HS-27A (cell line): ENCODE measurements at regions not wholly inside any gene's neighbourhood (a gene's known extent, or its start where the extent isn't known, plus 50 kb on each side); places are given as distances from the start of the nearest gene placed in this dataset.
"Not testable (repeated sequence)": the region's sequence is repeated elsewhere in the genome, so short reads cannot be mapped to it uniquely, and the experiment has no call there.

Experiments used
- DNase-seq: peaks from one replicate; pipeline ENCODE4 v3.0.0-alpha.2; 2012; ENCODE audit warnings: low read depth, missing footprints

GRCh38 chr12:28776220-28776619 lies 372.9 kb upstream of the FAR2 start:
- DNase-seq, result no peak

GRCh38 chr12:28776913-28777422 lies 372.1 kb upstream of the FAR2 start:
- DNase-seq, result no peak

GRCh38 chr12:28777603-28778365 lies 371.3 kb upstream of the FAR2 start:
- DNase-seq, result no peak

- DNase-seq, result peak; percentile 62
Measured at GRCh38 chr12:28780096-28780495, 369.0 kb upstream of the FAR2 start.

- DNase-seq, result no peak
Measured at GRCh38 chr12:28780960-28781359, 368.1 kb upstream of the FAR2 start.

GRCh38 chr12:28781671-28782652 lies 367.1 kb upstream of the FAR2 start:
- no peak for DNase-seq

DNA sequence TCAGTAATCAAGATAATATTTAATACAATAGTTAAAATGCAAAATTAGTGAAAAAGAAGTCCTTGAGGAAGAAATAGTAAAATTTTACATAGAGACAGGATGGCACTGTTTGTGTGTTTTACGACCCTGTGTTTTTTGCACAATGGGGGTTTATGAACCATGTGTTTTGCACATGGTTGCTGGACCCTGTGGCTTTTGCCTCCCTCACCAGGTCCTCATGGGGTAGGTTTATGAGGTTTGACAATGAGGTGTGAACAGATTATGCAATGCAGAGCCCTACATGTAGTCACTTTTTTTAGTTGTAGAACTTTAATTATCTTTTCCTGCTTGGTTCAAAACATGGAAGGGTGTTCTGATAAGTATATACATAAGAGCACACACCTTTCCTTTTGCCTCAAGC lies 366.3 kb upstream of the FAR2 start:
- DNase-seq, result no peak

DNA sequence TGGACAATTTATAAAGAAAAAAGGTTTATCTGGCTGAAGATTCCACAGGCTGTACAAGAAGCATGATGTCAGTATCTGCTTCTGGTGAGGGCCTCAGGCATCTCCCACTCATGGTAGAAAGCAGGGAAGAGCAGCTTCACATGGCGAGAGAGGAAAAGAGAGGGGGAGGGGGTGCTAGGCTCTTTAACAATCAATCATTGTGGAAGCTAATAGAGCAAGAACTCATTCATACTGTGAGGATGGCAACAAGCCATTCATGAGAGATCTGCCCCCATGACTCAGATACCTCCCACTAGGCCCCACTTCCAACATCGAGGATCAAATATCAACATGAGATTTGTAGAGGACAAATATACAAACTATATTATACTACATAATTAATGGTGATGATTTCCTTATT lies 361.9 kb upstream of the FAR2 start:
- DNase-seq, result no peak

GRCh38 chr12:28788256-28788655 lies 360.8 kb upstream of the FAR2 start:
- DNase-seq, result not testable (repeated sequence)

- DNase-seq, result no peak
Measured at GRCh38 chr12:28793581-28794151, 355.4 kb upstream of the FAR2 start.

- no peak for DNase-seq
Measured at GRCh38 chr12:28794211-28794610, 354.9 kb upstream of the FAR2 start.

- DNase-seq, result no peak
Measured at GRCh38 chr12:28794786-28795185, 354.3 kb upstream of the FAR2 start.

DNA sequence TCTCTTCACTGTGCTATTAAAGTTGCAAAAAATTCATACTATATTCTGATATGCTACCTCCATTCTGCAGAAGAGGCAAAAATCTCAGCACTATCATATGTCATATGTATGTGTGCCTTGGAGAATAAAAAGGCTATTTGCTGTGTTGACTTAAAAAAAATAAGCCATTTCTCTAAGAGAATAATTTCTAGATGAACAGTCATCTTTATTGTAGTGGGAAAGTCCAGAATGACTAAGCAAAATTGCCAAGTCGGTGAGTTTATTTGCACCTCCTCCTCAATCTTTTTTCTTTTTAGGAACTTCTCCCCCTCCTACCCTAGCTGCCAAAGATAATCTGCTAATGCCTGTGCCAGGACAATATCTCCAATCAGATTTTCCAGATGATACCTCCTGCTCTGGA lies 353.8 kb upstream of the FAR2 start:
- DNase-seq, result no peak

GRCh38 chr12:28799348-28799747 lies 349.7 kb upstream of the FAR2 start:
- DNase-seq, result no peak

- DNase-seq, result no peak
Measured at GRCh38 chr12:28800129-28800528, 348.9 kb upstream of the FAR2 start.

DNA sequence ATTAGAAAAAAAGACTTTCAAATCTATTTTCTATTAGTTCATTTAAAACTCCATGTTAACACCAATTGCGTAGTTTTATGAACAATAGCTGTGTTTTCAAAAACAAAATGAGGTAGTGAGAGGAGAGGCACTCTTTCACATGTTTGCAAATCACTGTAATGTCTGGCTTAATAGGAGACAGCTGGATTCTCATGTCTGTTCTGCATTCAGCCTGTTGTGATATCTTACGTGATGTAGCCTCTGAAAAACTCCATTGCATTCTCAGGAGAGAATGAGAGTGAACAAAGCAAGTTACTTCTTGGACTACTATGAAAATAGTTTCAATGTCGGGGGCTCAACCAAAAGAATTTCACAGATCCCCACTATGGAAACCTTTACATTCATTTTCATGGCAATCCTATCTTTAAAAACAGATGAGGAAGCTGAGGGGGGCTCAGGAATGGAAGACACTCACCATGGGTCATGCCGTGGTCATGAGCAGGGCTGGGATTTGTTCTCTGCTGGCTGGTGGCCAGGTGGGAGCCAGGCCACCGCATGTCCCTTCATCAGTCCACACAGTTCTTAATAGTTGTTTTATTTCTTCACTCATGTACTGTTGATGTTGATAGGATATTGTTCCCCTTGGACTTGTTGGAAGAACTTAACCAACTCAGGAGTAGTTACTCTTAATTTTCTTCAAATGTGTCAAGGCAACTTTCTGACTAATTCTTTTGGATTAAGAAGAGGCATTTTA lies 346.2 kb upstream of the FAR2 start:
- no peak for DNase-seq

- no peak for DNase-seq
Measured at GRCh38 chr12:28807535-28807934, 341.5 kb upstream of the FAR2 start.

DNA sequence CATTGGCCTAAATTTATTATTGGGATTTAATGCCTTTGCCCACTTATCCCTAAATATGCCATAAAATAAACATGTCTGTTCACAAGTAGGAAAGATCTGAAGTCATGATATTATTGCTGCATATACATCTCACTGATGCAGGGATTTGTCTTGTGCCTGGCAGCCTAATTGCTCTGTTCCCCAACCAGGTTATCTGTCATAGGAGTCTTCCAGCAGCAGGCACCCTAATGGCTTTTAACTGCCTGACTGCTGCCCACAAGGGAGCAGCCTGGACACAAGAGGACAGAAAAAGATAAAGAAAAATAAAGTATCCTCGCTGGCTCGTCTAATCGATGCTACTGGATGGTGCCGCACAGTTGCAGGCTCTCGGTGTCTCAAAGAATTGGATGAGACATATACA lies 337.6 kb upstream of the FAR2 start:
- DNase-seq, result no peak

- no peak for DNase-seq
Measured at GRCh38 chr12:28814246-28814645, 334.8 kb upstream of the FAR2 start.

DNA sequence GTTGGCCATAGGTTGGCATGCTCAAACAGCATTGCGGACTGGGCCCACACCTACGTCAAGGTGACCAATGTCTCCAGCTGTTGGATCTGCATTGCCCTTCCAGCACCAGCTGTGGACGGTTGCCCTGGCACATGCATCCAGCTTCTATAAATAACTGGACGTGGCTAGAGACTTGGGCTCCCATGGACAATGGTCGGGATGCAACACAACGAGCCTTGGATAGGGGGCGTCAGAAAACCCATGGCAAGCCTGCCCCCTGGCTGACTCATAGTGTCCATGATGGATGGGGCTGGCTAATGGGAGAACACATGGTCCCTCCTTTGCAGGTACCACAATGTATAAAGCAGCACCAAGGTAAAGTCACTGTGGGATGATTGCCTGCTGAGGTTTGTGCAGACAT lies 331.6 kb upstream of the FAR2 start:
- DNase-seq, result no peak

DNA sequence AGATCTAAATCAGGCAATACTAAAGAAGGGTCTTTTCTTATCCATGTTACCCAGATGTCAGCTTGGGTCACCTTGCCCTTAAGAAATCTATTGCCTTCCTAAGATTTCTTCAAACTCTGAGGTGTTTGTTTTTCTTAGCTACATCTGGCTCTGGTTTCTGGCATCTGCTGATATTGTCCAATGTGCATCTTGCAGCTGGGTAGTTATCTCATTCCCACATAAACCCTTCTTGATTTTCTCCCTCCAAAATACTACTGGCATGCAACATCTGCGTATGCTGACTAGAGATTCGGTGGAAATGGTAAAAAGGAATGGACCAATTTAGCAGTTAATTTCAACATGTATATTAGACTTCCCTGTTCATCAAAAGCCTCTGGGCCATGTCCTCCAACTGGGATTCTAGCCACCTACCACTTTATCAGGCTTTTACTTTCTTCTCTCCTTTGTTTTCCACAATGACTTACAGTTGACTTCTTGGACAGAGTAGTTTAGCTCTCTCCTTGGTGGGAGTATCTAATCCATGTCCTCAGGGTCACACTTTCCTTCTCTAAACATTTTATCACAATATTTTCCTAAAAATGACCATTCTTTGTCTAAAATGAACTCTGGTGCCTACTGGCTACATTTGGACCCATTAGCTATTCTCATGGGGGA lies 324.8 kb upstream of the FAR2 start:
- DNase-seq, result no peak
